HG03442 (cell line): ENCODE measurements at regions not wholly inside any gene's neighbourhood (a gene's known extent, or its start where the extent isn't known, plus 50 kb on each side); places are given as distances from the start of the nearest gene placed in this dataset.

ENCODE experiments used
- ATAC-seq: cut with Tn5 transposase; IDR thresholded peaks from one replicate; pipeline ENCODE4 v1.9.1; 2021; ENCODE audit warnings: mild to moderate bottlenecking, moderate library complexity; ENCODE audit not compliant: unreplicated experiment

GRCh38 chr20:40188319-40188718, 500.7 kb downstream of the MAFB start:
- no peak for ATAC-seq

DNA sequence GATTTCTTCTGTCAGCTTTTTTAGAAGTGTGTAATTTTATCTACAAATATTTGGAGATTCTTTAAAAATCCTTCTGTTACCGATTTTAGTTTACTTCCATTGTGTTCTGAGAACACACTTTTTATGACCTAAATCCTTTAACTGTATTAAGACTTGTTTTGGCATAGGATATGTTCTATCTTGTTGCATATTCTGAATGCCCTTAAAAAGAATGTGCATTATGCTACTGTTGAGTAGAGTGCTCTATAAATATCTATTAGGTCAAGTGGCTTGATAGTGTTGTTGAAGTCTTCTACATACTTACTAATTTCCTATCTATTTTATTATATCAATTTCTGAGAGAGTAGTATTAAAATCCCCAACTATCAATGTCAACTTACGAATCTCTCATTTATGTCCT, 502.2 kb downstream of the MAFB start:
- ATAC-seq, result no peak

DNA sequence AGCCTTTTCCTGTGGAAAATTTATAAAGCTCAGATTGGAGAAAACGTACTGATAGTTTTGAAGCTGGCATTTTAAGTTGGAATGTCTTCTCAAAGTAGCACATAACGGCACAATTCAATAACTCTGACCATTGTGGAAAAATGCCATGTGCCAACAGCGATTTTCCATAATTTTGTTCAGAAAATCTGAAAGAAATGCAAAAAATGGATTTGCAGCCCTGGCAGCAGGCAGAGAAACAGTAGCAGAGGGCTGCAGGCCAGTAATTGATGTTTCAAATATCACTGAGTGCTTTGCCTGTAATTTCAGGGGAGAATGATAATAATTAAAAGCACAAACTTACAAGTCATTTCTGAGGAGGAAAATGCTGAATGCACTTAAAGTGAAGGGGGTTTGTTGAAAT, 507.4 kb downstream of the MAFB start:
- ATAC-seq, result no peak

DNA sequence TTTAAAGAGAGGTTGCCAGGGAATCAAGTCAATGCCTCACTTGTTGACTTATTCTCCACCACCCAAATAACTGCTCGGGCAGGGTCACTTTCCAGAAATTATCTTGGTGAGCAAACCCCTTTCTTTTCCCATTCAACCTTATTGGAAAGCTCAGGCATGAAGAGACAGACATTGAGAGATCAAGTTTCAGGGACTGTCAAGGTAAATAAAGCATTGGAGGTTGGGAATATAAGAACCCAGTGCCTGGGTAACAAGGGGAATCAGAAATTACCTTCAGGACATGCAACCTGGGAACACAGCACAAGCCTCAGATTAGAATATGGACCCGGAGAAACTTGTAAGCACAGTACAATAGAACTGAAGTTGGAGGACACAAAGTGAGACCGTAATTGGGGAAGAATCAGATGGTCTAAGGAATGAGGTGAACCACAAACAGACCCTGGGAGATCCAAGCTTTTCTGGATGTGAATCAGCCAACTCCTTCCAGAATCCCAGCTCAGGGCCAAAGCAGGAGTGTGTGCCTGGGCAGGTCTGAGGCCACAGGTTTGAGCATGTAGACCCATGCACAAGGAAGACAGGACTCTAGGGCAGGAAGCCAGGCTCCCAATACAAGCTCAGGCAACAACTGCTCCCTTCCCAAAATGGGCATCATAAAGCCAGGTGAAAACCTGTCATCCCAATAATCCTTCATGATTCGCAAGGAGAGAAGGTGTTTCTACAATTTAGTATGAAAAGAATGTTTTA, 512.8 kb downstream of the MAFB start:
- no peak for ATAC-seq

DNA sequence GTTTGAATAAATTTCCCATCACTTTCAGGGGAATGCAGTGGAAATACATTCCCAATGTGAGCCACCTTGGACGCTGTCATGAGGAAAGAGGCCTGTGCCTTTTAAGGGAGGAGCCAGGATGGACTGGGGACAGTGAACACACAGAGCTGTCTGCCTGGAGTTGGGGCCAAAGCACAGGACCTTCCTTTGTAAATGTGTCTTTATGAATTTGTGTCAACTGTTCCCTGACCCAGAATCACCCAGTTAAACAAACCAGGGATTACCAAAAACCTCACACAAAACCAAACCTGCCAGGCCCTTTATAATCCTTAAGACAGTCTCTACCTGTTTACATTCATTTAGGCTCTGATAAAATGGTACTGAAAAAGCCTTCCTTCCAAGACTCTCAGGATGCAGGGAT, 513.7 kb downstream of the MAFB start:
- ATAC-seq, result no peak

GRCh38 chr20:40173872-40174271, 515.2 kb downstream of the MAFB start:
- ATAC-seq, result no peak

GRCh38 chr20:40168981-40169620, 519.9 kb downstream of the MAFB start:
- no peak for ATAC-seq

GRCh38 chr20:40161391-40161790, 527.6 kb downstream of the MAFB start:
- no peak for ATAC-seq

- ATAC-seq, result peak; percentile 37
These were observed 528.9 kb downstream of the MAFB start for GRCh38 chr20:40160097-40160550.

GRCh38 chr20:40159276-40159675, 529.8 kb downstream of the MAFB start:
- no peak for ATAC-seq

GRCh38 chr20:40156600-40157317, 532.3 kb downstream of the MAFB start:
- peak; percentile 92 for ATAC-seq

DNA sequence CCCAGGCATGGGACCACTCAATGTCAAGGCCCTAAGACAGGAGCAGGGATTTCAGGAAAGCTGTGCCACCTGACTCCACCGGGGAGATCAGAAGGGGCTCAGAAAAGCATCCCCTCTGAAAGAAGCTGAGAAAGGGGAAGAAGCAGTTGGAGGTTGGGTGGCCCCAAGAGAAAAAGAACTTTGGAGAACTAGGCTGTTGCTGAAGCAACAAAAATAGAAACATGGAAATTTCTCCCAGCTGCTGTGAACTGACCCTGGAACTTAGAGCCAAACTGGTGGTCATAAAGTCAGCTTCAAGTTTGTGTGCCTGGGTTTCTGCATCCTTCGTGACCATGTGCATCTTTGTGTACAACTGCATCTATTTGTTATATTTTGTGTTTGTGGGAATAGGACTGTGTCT, 534.5 kb downstream of the MAFB start:
- ATAC-seq, result no peak

GRCh38 chr20:40148886-40149285, 540.1 kb downstream of the MAFB start:
- no peak for ATAC-seq

DNA sequence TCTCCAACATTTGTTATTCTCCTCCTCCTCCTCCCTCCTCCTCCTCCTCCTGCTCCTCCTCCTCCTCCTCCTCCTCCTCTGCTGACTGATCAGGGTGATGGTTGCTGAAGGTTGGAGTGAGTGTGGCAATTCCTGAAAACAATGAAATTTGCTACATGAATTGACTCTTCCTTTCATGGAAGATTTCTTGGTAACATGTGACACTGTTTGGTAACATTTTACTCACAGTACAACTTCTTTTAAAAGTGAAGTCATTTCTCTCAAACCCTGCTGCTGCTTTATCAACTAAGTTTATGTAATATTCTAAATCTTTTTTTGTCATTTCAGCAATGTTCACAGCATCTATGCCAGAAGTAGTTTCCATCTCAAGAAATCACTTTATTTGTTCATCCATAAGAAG, 543.0 kb downstream of the MAFB start:
- no peak for ATAC-seq

GRCh38 chr20:40144581-40144980, 544.5 kb downstream of the MAFB start:
- no peak for ATAC-seq

GRCh38 chr20:40134176-40134575, 554.9 kb downstream of the MAFB start:
- ATAC-seq, result no peak

GRCh38 chr20:40120827-40121226, 568.2 kb downstream of the MAFB start:
- no peak for ATAC-seq

DNA sequence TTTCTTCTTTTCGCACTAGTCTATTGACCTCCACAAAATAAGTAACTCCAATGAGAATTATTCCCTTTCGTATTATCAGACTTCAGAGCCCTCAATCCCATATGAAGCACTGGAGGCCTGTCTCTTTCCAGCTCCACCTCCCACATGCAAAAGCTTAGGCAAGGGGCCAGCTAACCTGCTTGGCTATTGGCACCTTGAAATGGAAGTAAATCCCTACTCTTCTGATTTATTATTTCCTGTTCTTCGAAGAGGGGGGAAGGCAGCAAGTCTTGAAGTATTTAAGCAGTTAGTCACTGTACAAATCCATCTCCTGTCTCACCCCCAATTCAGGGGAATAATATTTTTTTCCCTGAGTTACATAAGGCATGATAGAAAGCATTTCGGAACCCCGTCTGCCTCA, 577.8 kb downstream of the MAFB start:
- ATAC-seq, result no peak

- ATAC-seq, result no peak
These were observed 578.7 kb downstream of the MAFB start for GRCh38 chr20:40110311-40110831.

GRCh38 chr20:40109136-40109535, 579.9 kb downstream of the MAFB start:
- no peak for ATAC-seq

- no peak for ATAC-seq
These were observed 580.7 kb downstream of the MAFB start for GRCh38 chr20:40108321-40108720.

GRCh38 chr20:40104959-40105358, 584.1 kb downstream of the MAFB start:
- no peak for ATAC-seq
